ENCODE measurements at regions not wholly inside any gene's neighbourhood (a gene's known extent, or its start where the extent isn't known, plus 50 kb on each side); places are given as distances from the start of the nearest gene placed in this dataset.

DNA sequence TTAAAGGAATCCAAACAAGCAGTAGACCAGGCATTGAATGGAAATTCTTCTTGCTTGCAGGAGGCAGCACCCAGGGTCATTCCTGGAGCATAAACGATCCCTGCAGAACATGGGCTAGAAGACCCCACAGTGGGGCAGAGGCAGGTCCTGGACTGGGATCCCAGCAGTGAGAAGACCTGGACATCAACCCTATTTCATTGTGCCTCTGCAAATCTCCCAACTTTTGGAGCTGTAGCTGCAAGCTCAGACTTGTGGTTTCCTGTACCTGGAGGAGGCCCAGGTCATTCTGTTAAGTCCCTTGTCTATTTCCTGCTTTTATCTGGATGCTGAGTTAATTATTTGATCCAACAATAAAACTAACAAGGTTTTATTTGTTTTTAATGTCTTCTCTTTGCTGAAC is 61.7 kb downstream of the CALM1 start:
- Histone ChIP-seq H2AFZ (ENCODE audit: low read length) (no peak overlapping the region), H3K36me3 (ENCODE audit: insufficient read depth, low read length) (no peaks in the 10 kb centered on the region), H3K9me2 (ENCODE audit: insufficient read depth, low read length) (no peaks in the 10 kb centered on the region), H3K27ac (ENCODE audit: low read depth, low read length, poor library complexity, severe bottlenecking) (no peak overlapping the region), H4K20me1 (ENCODE audit: insufficient read depth, low read length) (no peaks in the 10 kb centered on the region), H3K4me2 (ENCODE audit: low read length) (no peak overlapping the region), H3K9me3 (ENCODE audit: low read length) (no peaks in the 10 kb centered on the region), H3K4me1 (ENCODE audit: insufficient read depth, low read length, poor library complexity, severe bottlenecking) (no peaks in the 10 kb centered on the region), H3K4me3 (ENCODE audit: low read depth, low read length, poor library complexity, severe bottlenecking) (no peak overlapping the region), H3K79me2 (ENCODE audit: insufficient read depth, low read depth, low read length) (no peaks in the 10 kb centered on the region)
- ChIA-PET CTCF (ENCODE audit: unreplicated experiment) (no interaction called here), POLR2A (no interaction called here)
- intact Hi-C loops (cut with micrococcal nuclease; ENCODE audit: unreplicated experiment) = no loop called here
- BruUV-seq (replicated peaks) = no TSS peak
- TF ChIP-seq EZH2phosphoT487 (IDR thresholded peaks at IDR 0.05; ENCODE audit: borderline replicate concordance, low read depth, low read length) = no peak
- TF ChIP-seq, protein P1, sequence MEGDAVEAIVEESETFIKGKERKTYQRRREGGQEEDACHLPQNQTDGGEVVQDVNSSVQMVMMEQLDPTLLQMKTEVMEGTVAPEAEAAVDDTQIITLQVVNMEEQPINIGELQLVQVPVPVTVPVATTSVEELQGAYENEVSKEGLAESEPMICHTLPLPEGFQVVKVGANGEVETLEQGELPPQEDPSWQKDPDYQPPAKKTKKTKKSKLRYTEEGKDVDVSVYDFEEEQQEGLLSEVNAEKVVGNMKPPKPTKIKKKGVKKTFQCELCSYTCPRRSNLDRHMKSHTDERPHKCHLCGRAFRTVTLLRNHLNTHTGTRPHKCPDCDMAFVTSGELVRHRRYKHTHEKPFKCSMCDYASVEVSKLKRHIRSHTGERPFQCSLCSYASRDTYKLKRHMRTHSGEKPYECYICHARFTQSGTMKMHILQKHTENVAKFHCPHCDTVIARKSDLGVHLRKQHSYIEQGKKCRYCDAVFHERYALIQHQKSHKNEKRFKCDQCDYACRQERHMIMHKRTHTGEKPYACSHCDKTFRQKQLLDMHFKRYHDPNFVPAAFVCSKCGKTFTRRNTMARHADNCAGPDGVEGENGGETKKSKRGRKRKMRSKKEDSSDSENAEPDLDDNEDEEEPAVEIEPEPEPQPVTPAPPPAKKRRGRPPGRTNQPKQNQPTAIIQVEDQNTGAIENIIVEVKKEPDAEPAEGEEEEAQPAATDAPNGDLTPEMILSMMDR (conservative IDR thresholded peaks at IDR 0.05; ENCODE audit: low read length) = no peak
- no peak for DNase-seq (ENCODE audit: low spot score)

GRCh38 chr14:90460136-90460535 is 63.3 kb downstream of the CALM1 start:
- Histone ChIP-seq H3K4me2 (ENCODE audit: low read length) (no peak overlapping the region), H3K4me3 (ENCODE audit: low read depth, low read length, poor library complexity, severe bottlenecking) (no peak overlapping the region), H3K4me1 (ENCODE audit: insufficient read depth, low read length, poor library complexity, severe bottlenecking) (no peaks in the 10 kb centered on the region), H4K20me1 (ENCODE audit: insufficient read depth, low read length) (no peaks in the 10 kb centered on the region), H3K27ac (ENCODE audit: low read depth, low read length, poor library complexity, severe bottlenecking) (no peak overlapping the region), H3K9me3 (ENCODE audit: low read length) (no peaks in the 10 kb centered on the region), H3K79me2 (ENCODE audit: insufficient read depth, low read depth, low read length) (no peaks in the 10 kb centered on the region), H3K9me2 (ENCODE audit: insufficient read depth, low read length) (no peaks in the 10 kb centered on the region), H2AFZ (ENCODE audit: low read length) (no peak overlapping the region), H3K36me3 (ENCODE audit: insufficient read depth, low read length) (no peaks in the 10 kb centered on the region)
- POLR2A ChIA-PET = interaction anchor here (0.5 kb wide), 1 partner anchor 23 kb away, joined by 6 read pairs; no protein-coding TSS in a partner anchor
- CTCF ChIA-PET (ENCODE audit: unreplicated experiment) = no interaction called here
- no peak for DNase-seq (ENCODE audit: low spot score)
- TF ChIP-seq, protein P1 (conservative IDR thresholded peaks at IDR 0.05; ENCODE audit: low read length) = no peak
- no peak for TF ChIP-seq EZH2phosphoT487 (IDR thresholded peaks at IDR 0.05; ENCODE audit: borderline replicate concordance, low read depth, low read length)
- intact Hi-C loops (cut with micrococcal nuclease; ENCODE audit: unreplicated experiment) = no loop called here
- no TSS peak for BruUV-seq (replicated peaks)

GRCh38 chr14:90461425-90461824 is 64.6 kb downstream of the CALM1 start:
- no peak for TF ChIP-seq EZH2phosphoT487 (IDR thresholded peaks at IDR 0.05; ENCODE audit: borderline replicate concordance, low read depth, low read length)
- TF ChIP-seq, protein P1 (conservative IDR thresholded peaks at IDR 0.05; ENCODE audit: low read length) = no peak
- Histone ChIP-seq H3K27ac (ENCODE audit: low read depth, low read length, poor library complexity, severe bottlenecking) (no peak overlapping the region), H2AFZ (ENCODE audit: low read length) (no peak overlapping the region), H3K4me3 (ENCODE audit: low read depth, low read length, poor library complexity, severe bottlenecking) (no peak overlapping the region), H3K9me3 (ENCODE audit: low read length) (no peaks in the 10 kb centered on the region), H3K4me1 (ENCODE audit: insufficient read depth, low read length, poor library complexity, severe bottlenecking) (no peaks in the 10 kb centered on the region), H3K9me2 (ENCODE audit: insufficient read depth, low read length) (no peaks in the 10 kb centered on the region), H3K4me2 (ENCODE audit: low read length) (no peak overlapping the region), H3K36me3 (ENCODE audit: insufficient read depth, low read length) (no peaks in the 10 kb centered on the region), H4K20me1 (ENCODE audit: insufficient read depth, low read length) (no peaks in the 10 kb centered on the region), H3K79me2 (ENCODE audit: insufficient read depth, low read depth, low read length) (no peaks in the 10 kb centered on the region)
- intact Hi-C loops (cut with micrococcal nuclease; ENCODE audit: unreplicated experiment) = no loop called here
- POLR2A ChIA-PET = no interaction called here
- DNase-seq (ENCODE audit: low spot score) = no peak
- BruUV-seq (replicated peaks) = no TSS peak
- CTCF ChIA-PET (ENCODE audit: unreplicated experiment) = no interaction called here

Measured in OCI-LY7 (cell line).